ENCODE measurements at regions not wholly inside any gene's neighbourhood (a gene's known extent, or its start where the extent isn't known, plus 50 kb on each side); places are given as distances from the start of the nearest gene placed in this dataset.

DNA sequence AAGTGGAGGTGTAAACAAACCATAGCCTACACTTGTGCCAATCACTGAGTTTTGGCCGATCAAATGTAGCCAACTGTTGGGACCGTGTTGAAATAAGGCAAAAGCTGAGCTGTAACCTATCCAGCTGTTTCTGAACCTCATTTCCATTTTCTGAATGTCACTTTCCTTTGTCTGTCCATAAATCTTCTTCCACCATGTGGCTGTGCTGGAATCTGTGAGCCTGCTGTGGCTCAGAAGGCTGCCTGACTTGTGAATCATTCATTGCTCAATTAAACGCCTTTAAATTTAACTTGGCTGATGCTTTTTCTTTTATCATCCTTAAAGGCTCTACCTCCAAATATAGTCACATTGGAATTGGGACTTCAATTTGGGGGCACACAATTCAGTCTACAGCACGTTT lies 203.1 kb upstream of the MPPED2 start:
- Mint-ChIP-seq H3K27ac (no peak overlapping the region), H3K4me3 (no peak overlapping the region), H3K36me3 (ENCODE audit: low read depth) (no peaks in the 10 kb centered on the region), H3K27me3 (no peaks in the 10 kb centered on the region), H3K9me3 (peaks cover 2% of the 10 kb centered on the region), H3K4me1 (no peaks in the 10 kb centered on the region)
- POLR2A ChIA-PET, result no interaction called here
- TF ChIP-seq, protein P1, sequence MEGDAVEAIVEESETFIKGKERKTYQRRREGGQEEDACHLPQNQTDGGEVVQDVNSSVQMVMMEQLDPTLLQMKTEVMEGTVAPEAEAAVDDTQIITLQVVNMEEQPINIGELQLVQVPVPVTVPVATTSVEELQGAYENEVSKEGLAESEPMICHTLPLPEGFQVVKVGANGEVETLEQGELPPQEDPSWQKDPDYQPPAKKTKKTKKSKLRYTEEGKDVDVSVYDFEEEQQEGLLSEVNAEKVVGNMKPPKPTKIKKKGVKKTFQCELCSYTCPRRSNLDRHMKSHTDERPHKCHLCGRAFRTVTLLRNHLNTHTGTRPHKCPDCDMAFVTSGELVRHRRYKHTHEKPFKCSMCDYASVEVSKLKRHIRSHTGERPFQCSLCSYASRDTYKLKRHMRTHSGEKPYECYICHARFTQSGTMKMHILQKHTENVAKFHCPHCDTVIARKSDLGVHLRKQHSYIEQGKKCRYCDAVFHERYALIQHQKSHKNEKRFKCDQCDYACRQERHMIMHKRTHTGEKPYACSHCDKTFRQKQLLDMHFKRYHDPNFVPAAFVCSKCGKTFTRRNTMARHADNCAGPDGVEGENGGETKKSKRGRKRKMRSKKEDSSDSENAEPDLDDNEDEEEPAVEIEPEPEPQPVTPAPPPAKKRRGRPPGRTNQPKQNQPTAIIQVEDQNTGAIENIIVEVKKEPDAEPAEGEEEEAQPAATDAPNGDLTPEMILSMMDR (IDR thresholded peaks at IDR 0.05), result no peak
- CTCF ChIA-PET, result no interaction called here
- ATAC-seq (ENCODE audit: low read depth) (no peak), DNase-seq (no peak)
- intact Hi-C loops (cut with micrococcal nuclease), result no loop called here

DNA sequence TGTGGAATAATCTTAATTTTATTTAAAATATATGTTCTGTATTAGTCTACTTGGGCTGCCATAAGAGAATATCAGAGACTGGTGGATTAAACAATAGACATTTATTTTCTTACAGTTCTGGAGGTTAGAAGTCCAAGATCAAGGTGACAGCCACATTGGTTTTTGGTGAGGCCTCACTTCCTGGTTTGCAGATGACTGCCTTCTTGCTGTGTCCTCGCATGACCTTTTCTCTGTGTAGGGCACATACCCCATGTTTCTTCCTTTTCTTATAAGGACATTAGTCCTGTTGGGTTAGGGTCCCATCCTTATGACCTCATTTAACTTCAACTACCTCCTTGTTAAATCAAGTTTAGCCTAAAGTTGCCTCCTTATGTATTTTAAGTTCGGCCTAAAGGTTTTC lies 202.7 kb upstream of the MPPED2 start:
- TF ChIP-seq, protein P1 (IDR thresholded peaks at IDR 0.05), result no peak
- no peaks in the 10 kb centered on the region for H3K4me1 Mint-ChIP-seq
- DNase-seq (no peak), ATAC-seq (ENCODE audit: low read depth) (no peak)
- H3K36me3 Mint-ChIP-seq (ENCODE audit: low read depth), result no peaks in the 10 kb centered on the region
- intact Hi-C loops (cut with micrococcal nuclease), result no loop called here
- POLR2A ChIA-PET, result no interaction called here
- CTCF ChIA-PET, result no interaction called here
- H3K4me3 Mint-ChIP-seq, result no peak overlapping the region
- H3K27ac Mint-ChIP-seq, result no peak overlapping the region
- peaks cover 2% of the 10 kb centered on the region for H3K9me3 Mint-ChIP-seq
- no peaks in the 10 kb centered on the region for H3K27me3 Mint-ChIP-seq

DNA sequence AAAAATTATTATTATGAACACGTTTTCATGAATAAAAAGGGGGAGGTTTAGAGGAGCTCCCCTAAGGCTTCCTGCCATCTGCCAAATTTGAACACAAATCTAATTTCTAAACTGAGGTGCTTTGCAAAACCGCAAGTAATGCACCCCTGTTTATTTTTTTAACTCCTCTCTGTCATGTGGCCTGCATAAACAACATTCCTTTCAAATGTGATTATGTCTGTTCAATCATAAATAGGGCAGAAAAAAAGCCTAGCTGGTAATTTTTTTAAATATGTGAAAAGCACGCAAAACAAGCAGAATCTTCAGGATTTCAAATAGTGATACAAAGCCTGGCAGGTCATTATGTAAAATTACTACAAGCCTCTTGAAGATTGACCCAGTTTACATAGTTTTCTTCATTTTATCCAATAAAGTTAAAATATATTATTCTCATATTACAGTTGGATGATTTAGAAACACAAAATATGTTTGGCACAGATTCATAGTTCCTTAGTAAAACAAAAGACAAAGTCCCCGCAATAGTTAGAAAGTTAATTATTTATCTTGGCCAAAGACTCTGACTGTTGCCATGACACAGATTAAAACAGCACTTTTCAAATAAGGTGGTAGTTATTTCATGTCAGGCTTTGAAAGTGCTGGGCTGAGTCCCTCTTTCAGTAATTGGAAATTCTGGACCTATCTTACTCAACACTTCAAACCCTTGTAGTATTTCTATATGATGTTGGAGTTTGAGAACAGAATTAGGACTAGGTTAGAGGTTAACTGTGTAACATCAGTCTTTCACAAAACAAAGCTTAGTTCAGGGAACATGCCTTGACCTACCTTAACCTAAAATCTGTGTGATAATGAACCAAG lies 200.3 kb upstream of the MPPED2 start:
- intact Hi-C loops (cut with micrococcal nuclease), result no loop called here

DNA sequence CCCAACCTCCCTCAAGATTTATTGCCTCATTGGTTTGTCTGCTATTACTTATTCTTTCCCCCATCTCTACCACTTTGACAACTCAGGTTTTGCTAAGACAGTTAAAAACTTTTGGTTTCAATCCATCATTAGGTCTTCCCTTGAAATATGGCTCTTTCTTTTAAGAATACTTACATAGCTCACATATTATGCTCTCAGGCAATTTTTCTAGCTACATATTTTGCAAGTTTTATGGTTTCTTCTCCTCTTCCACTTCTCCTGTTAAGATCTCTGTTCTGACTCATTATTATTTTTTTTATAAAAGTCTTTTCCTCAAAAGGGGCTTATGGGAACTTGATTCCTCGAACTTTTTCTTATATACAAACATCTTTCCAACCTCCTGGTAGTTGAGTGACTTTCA lies 192.4 kb upstream of the MPPED2 start:
- Mint-ChIP-seq H3K9me3 (no peaks in the 10 kb centered on the region), H3K27me3 (no peaks in the 10 kb centered on the region), H3K4me3 (no peak overlapping the region), H3K36me3 (ENCODE audit: low read depth) (no peaks in the 10 kb centered on the region), H3K27ac (no peak overlapping the region), H3K4me1 (no peaks in the 10 kb centered on the region)
- TF ChIP-seq, protein P1 (IDR thresholded peaks at IDR 0.05), result no peak
- DNase-seq (no peak), ATAC-seq (ENCODE audit: low read depth) (no peak)
- POLR2A ChIA-PET, result no interaction called here
- intact Hi-C loops (cut with micrococcal nuclease), result no loop called here
- CTCF ChIA-PET, result no interaction called here

More for the DNA sequence above, 200.3 kb upstream of the MPPED2 start:
- Mint-ChIP-seq H3K9me3 (peaks cover 2% of the 10 kb centered on the region), H3K36me3 (ENCODE audit: low read depth) (no peaks in the 10 kb centered on the region), H3K4me3 (no peak overlapping the region), H3K27ac (no peak overlapping the region), H3K27me3 (no peaks in the 10 kb centered on the region), H3K4me1 (no peaks in the 10 kb centered on the region)
- ATAC-seq (ENCODE audit: low read depth), result no peak
- ChIA-PET POLR2A (no interaction called here), CTCF (no interaction called here)
- no peak for DNase-seq
- TF ChIP-seq, protein P1 (IDR thresholded peaks at IDR 0.05), result no peak

DNA sequence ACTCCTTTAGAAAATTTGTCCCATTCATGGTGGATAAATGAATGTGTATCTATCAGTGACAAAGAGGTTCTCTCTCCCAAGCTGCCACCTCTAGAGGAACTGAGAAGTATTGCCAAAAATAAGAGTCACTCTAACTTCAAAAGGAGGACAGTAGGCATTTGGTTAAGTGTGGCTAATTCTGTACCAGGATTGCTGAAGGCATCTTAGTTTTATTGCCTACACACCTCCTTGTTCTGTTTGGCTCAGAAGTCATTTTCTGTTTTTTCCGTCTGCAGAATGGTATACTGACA lies 189.0 kb upstream of the MPPED2 start:
- H3K27me3 Mint-ChIP-seq, result no peaks in the 10 kb centered on the region
- H3K36me3 Mint-ChIP-seq (ENCODE audit: low read depth), result no peaks in the 10 kb centered on the region
- intact Hi-C loops (cut with micrococcal nuclease), result no loop called here
- no peak overlapping the region for H3K27ac Mint-ChIP-seq
- H3K4me1 Mint-ChIP-seq, result no peaks in the 10 kb centered on the region
- H3K4me3 Mint-ChIP-seq, result no peak overlapping the region
- ChIA-PET POLR2A (no interaction called here), CTCF (no interaction called here)
- TF ChIP-seq, protein P1 (IDR thresholded peaks at IDR 0.05), result no peak
- DNase-seq (no peak), ATAC-seq (ENCODE audit: low read depth) (no peak)
- no peaks in the 10 kb centered on the region for H3K9me3 Mint-ChIP-seq

Data from activated B cell treated with CpG ODN at 0.5 μM for 24 hours (primary cell).